Activated CD4-positive, alpha-beta memory T cell treated with anti-CD3 and anti-CD28 coated beads, Interleukin-2, amount 10 ng/mL, durations not matched to agents 7 days and 5 days (primary cell): ENCODE measurements at regions not wholly inside any gene's neighbourhood (a gene's known extent, or its start where the extent isn't known, plus 50 kb on each side); places are given as distances from the start of the nearest gene placed in this dataset.

Experiments
- CTCF ChIA-PET: fragments of 350-600 bp; sonication (Branson Sonifier 250); formaldehyde crosslinking; loops from one replicate; lab custom pipeline; 2021; ENCODE audit warnings: antibody characterized with exemption, inconsistent platforms; lab: Charles Lee
- POLR2A ChIA-PET: fragments of 350-600 bp; sonication (Branson Sonifier 250); formaldehyde crosslinking; loops from one replicate; lab custom pipeline; 2021; ENCODE audit warnings: antibody characterized with exemption; lab: Charles Lee
- DNase-seq: peaks from one replicate; pipeline ENCODE4 v3.0.0-alpha.2; 2020
- H3K27ac Mint-ChIP-seq: one replicate; pipeline ENCODE4 v1.8.0; 2021; ENCODE audit warnings: mild to moderate bottlenecking, mixed read lengths
- H3K27me3 Mint-ChIP-seq: one replicate; pipeline ENCODE4 v1.8.0; 2021; ENCODE audit warnings: mixed read lengths
- H3K36me3 Mint-ChIP-seq: one replicate; pipeline ENCODE4 v1.8.0; 2021; ENCODE audit warnings: low read depth, mixed read lengths
- H3K4me1 Mint-ChIP-seq: one replicate; pipeline ENCODE4 v1.8.0; 2021; ENCODE audit warnings: mixed read lengths
- H3K4me3 Mint-ChIP-seq: one replicate; pipeline ENCODE4 v1.8.0; 2021; ENCODE audit warnings: mild to moderate bottlenecking, mixed read lengths
- H3K9me3 Mint-ChIP-seq: one replicate; pipeline ENCODE4 v1.8.0; 2021; ENCODE audit warnings: mixed read lengths

GRCh38 chr6:37095997-37096396 is 74.0 kb upstream of the PIM1 start:
- ChIA-PET POLR2A (interaction anchor here (0.8 to 1.4 kb wide), 2 partner anchors 14 to 45 kb away, joined by 3 to 5 read pairs; no protein-coding TSS in a partner anchor), CTCF (interaction anchor here (0.5 to 1.5 kb wide), 4 partner anchors 14 to 74 kb away, joined by 3 to 4 read pairs (median 4); no protein-coding TSS in a partner anchor)

GRCh38 chr6:37097335-37097734 is 72.6 kb upstream of the PIM1 start:
- no peaks in the 10 kb centered on the region for H3K36me3 Mint-ChIP-seq
- H3K27me3 Mint-ChIP-seq = no peaks in the 10 kb centered on the region
- H3K4me3 Mint-ChIP-seq = no peak overlapping the region
- POLR2A ChIA-PET = interaction anchor here (1.9 kb wide), 1 partner anchor 72 kb away, joined by 7 read pairs; the partner anchor contains the start of gene PIM1
- no peak overlapping the region for H3K27ac Mint-ChIP-seq
- no peaks in the 10 kb centered on the region for H3K9me3 Mint-ChIP-seq
- no peak for DNase-seq
- CTCF ChIA-PET = no interaction called here
- H3K4me1 Mint-ChIP-seq = peaks cover 38% of the 10 kb centered on the region

More at GRCh38 chr6:37095997-37096396, 74.0 kb upstream of the PIM1 start:
- no peak for DNase-seq
- Mint-ChIP-seq H3K27me3 (no peaks in the 10 kb centered on the region), H3K27ac (no peak overlapping the region), H3K9me3 (no peaks in the 10 kb centered on the region), H3K36me3 (no peaks in the 10 kb centered on the region), H3K4me1 (peaks cover 28% of the 10 kb centered on the region), H3K4me3 (no peak overlapping the region)

GRCh38 chr6:37099442-37099841 is 70.5 kb upstream of the PIM1 start:
- no peaks in the 10 kb centered on the region for H3K36me3 Mint-ChIP-seq
- ChIA-PET POLR2A (no interaction called here), CTCF (interaction anchor here (1.5 kb wide), 1 partner anchor 49 kb away, joined by 3 read pairs; no protein-coding TSS in a partner anchor)
- no peaks in the 10 kb centered on the region for H3K27me3 Mint-ChIP-seq
- H3K4me3 Mint-ChIP-seq = no peak overlapping the region
- H3K4me1 Mint-ChIP-seq = peaks cover 40% of the 10 kb centered on the region
- H3K27ac Mint-ChIP-seq = no peak overlapping the region
- H3K9me3 Mint-ChIP-seq = no peaks in the 10 kb centered on the region
- no peak for DNase-seq

- Mint-ChIP-seq H3K27me3 (no peaks in the 10 kb centered on the region), H3K4me1 (peaks cover 45% of the 10 kb centered on the region), H3K4me3 (no peak overlapping the region), H3K36me3 (no peaks in the 10 kb centered on the region), H3K9me3 (no peaks in the 10 kb centered on the region), H3K27ac (no peak overlapping the region)
- DNase-seq = no peak
- CTCF ChIA-PET = interaction anchor here (1.5 kb wide), 1 partner anchor 50 kb away, joined by 3 read pairs; no protein-coding TSS in a partner anchor
- POLR2A ChIA-PET = interaction anchor here (1.6 to 2.7 kb wide), 2 partner anchors 50 to 87 kb away, joined by 4 to 26 read pairs; no protein-coding TSS in a partner anchor
These were observed 69.2 kb upstream of the PIM1 start for GRCh38 chr6:37100745-37101144.

- Mint-ChIP-seq H3K4me1 (peaks cover 48% of the 10 kb centered on the region), H3K36me3 (no peaks in the 10 kb centered on the region), H3K27ac (peak overlapping the region; percentile 47), H3K9me3 (no peaks in the 10 kb centered on the region), H3K4me3 (peak overlapping the region; percentile 19), H3K27me3 (no peaks in the 10 kb centered on the region)
- no peak for DNase-seq
- CTCF ChIA-PET = interaction anchor here (1.0 to 2.0 kb wide), 9 partner anchors 28 to 331 kb away, joined by 3 to 7 read pairs (median 3); partner anchors contain the start of genes CMTR1 and PIM1
- POLR2A ChIA-PET = interaction anchor here (0.8 to 2.7 kb wide), 10 partner anchors 9 to 116 kb away, joined by 3 to 36 read pairs (median 4); partner anchors contain the start of genes MTCH1 and PIM1
These were observed 68.0 kb upstream of the PIM1 start for GRCh38 chr6:37101991-37102298.

GRCh38 chr6:37102299-37103168 is 67.4 kb upstream of the PIM1 start:
- peak; percentile 71 for DNase-seq
- peak overlapping the region; percentile 58 for H3K4me3 Mint-ChIP-seq

GRCh38 chr6:37103169-37104039 is 66.5 kb upstream of the PIM1 start:
- Mint-ChIP-seq H3K27me3 (no peaks in the 10 kb centered on the region), H3K4me1 (peaks cover 54% of the 10 kb centered on the region), H3K4me3 (peak overlapping the region; percentile 58), H3K36me3 (no peaks in the 10 kb centered on the region), H3K9me3 (no peaks in the 10 kb centered on the region), H3K27ac (peak overlapping the region; percentile 59)
- DNase-seq = peak; percentile 24
- CTCF ChIA-PET = interaction anchor here (0.6 to 2.0 kb wide), 10 partner anchors 24 to 330 kb away, joined by 3 to 7 read pairs (median 3); partner anchors contain the start of genes CMTR1 and PIM1
- POLR2A ChIA-PET = interaction anchor here (0.7 to 2.7 kb wide), 13 partner anchors 8 to 330 kb away, joined by 3 to 36 read pairs (median 4); partner anchors contain the start of genes MTCH1 and PIM1

More at GRCh38 chr6:37102299-37103168, 67.4 kb upstream of the PIM1 start:
- Mint-ChIP-seq H3K36me3 (no peaks in the 10 kb centered on the region), H3K27me3 (no peaks in the 10 kb centered on the region), H3K9me3 (no peaks in the 10 kb centered on the region), H3K4me1 (peaks cover 54% of the 10 kb centered on the region), H3K27ac (peak overlapping the region; percentile 59)
- POLR2A ChIA-PET = interaction anchor here (0.7 to 2.7 kb wide), 15 partner anchors 9 to 331 kb away, joined by 3 to 36 read pairs (median 4); partner anchors contain the start of genes MTCH1 and PIM1
- CTCF ChIA-PET = interaction anchor here (0.6 to 2.0 kb wide), 12 partner anchors 27 to 330 kb away, joined by 3 to 7 read pairs (median 3); partner anchors contain the start of genes CMTR1 and PIM1

- H3K36me3 Mint-ChIP-seq = no peaks in the 10 kb centered on the region
- H3K27ac Mint-ChIP-seq = peak overlapping the region; percentile 3
- H3K27me3 Mint-ChIP-seq = no peaks in the 10 kb centered on the region
- no peak for DNase-seq
- no peak overlapping the region for H3K4me3 Mint-ChIP-seq
- ChIA-PET CTCF (interaction anchor here (1.3 to 1.9 kb wide), 2 partner anchors 23 to 105 kb away, joined by 3 to 6 read pairs; no protein-coding TSS in a partner anchor), POLR2A (interaction anchor here (1.2 kb wide), 1 partner anchor 67 kb away, joined by 3 read pairs; no protein-coding TSS in a partner anchor)
- no peaks in the 10 kb centered on the region for H3K9me3 Mint-ChIP-seq
- H3K4me1 Mint-ChIP-seq = peaks cover 62% of the 10 kb centered on the region
These were observed 65.2 kb upstream of the PIM1 start for GRCh38 chr6:37104824-37105147.

GRCh38 chr6:37105148-37106050 is 64.6 kb upstream of the PIM1 start:
- no peak overlapping the region for H3K27ac Mint-ChIP-seq
- H3K36me3 Mint-ChIP-seq = no peaks in the 10 kb centered on the region
- POLR2A ChIA-PET = interaction anchor here (1.2 kb wide), 1 partner anchor 66 kb away, joined by 3 read pairs; no protein-coding TSS in a partner anchor
- no peak for DNase-seq
- no peaks in the 10 kb centered on the region for H3K9me3 Mint-ChIP-seq
- H3K27me3 Mint-ChIP-seq = no peaks in the 10 kb centered on the region
- H3K4me3 Mint-ChIP-seq = no peak overlapping the region
- CTCF ChIA-PET = no interaction called here
- peaks cover 68% of the 10 kb centered on the region for H3K4me1 Mint-ChIP-seq

GRCh38 chr6:37106051-37106363 is 63.9 kb upstream of the PIM1 start:
- Mint-ChIP-seq H3K9me3 (no peaks in the 10 kb centered on the region), H3K4me1 (peaks cover 72% of the 10 kb centered on the region), H3K27me3 (no peaks in the 10 kb centered on the region), H3K27ac (no peak overlapping the region), H3K36me3 (no peaks in the 10 kb centered on the region), H3K4me3 (no peak overlapping the region)
- DNase-seq = no peak
- ChIA-PET CTCF (no interaction called here), POLR2A (no interaction called here)

GRCh38 chr6:37106554-37106953 is 63.4 kb upstream of the PIM1 start:
- no peak for DNase-seq
- no peak overlapping the region for H3K27ac Mint-ChIP-seq
- H3K4me3 Mint-ChIP-seq = no peak overlapping the region
- peaks cover 73% of the 10 kb centered on the region for H3K4me1 Mint-ChIP-seq
- ChIA-PET CTCF (no interaction called here), POLR2A (interaction anchor here (0.7 kb wide), 1 partner anchor 21 kb away, joined by 3 read pairs; no protein-coding TSS in a partner anchor)
- H3K9me3 Mint-ChIP-seq = no peaks in the 10 kb centered on the region
- H3K27me3 Mint-ChIP-seq = no peaks in the 10 kb centered on the region
- H3K36me3 Mint-ChIP-seq = no peaks in the 10 kb centered on the region
